ENCODE measurements at regions not wholly inside any gene's neighbourhood (a gene's known extent, or its start where the extent isn't known, plus 50 kb on each side); places are given as distances from the start of the nearest gene placed in this dataset.

GRCh38 chr15:47340571-47340920 lies 376.8 kb upstream of the SEMA6D start (continued):
- TF ChIP-seq REST (IDR thresholded peaks at IDR 0.05) (no peak), USF2 (IDR thresholded peaks at IDR 0.05) (no peak), HOXB13 (CRISPR knock-in tag; IDR thresholded peaks at IDR 0.05; ENCODE audit: low read depth) (no peak), RFX5 (IDR thresholded peaks at IDR 0.05) (no peak), NFE2L2 (conservative IDR thresholded peaks at IDR 0.05; ENCODE audit: low read length) (no peak), CHD4 (IDR thresholded peaks at IDR 0.05; ENCODE audit: borderline replicate concordance) (no peak), NPAS2 (CRISPR knock-in tag; IDR thresholded peaks at IDR 0.05; ENCODE audit: borderline replicate concordance) (no peak), TFCP2L1 (CRISPR knock-in tag; IDR thresholded peaks at IDR 0.05) (no peak)

GRCh38 chr15:47349179-47349578 lies 368.1 kb upstream of the SEMA6D start:
- H3K27ac ChIP-seq: no peak overlapping the region
- DNase-seq (ENCODE audit: low read depth in 1 of 2, low spot score in 1 of 2): no peak
- CTCF ChIA-PET: no interaction called here
- TF ChIP-seq CTCF (IDR thresholded peaks at IDR 0.05): no peak
- no peaks in the 10 kb centered on the region for H3K4me1 ChIP-seq
- no peak for ATAC-seq
- POLR2A ChIA-PET: no interaction called here
- no peak overlapping the region for H3K4me3 ChIP-seq
- FAIRE-seq: no peak
- WGBS (ENCODE audit: missing lambda C conversion rate): 0% methylated on average over 2 of the region's 2 CpGs
- no peak overlapping the region for H3K4me2 ChIP-seq
- H3K9me3 ChIP-seq: no peaks in the 10 kb centered on the region

- Histone ChIP-seq H3K27ac (no peak overlapping the region), H3K9me3 (no peaks in the 10 kb centered on the region), H3K4me3 (no peak overlapping the region), H3K4me2 (no peak overlapping the region), H3K4me1 (no peaks in the 10 kb centered on the region)
- ChIA-PET CTCF (no interaction called here), POLR2A (no interaction called here)
- TF ChIP-seq HEYL (CRISPR knock-in tag; IDR thresholded peaks at IDR 0.05) (no peak), HOXB5 (CRISPR knock-in tag; IDR thresholded peaks at IDR 0.05) (no peak), HMGXB4 (CRISPR knock-in tag; IDR thresholded peaks at IDR 0.05; ENCODE audit: borderline replicate concordance) (no peak), CTCF (IDR thresholded peaks at IDR 0.05) (no peak), SMC3 (IDR thresholded peaks at IDR 0.05) (no peak), MAFK (IDR thresholded peaks at IDR 0.05; ENCODE audit: partially characterized antibody) (no peak), TP53 (CRISPR knock-in tag; IDR thresholded peaks at IDR 0.05) (no peak), KDM1A (IDR thresholded peaks at IDR 0.05; ENCODE audit: low read depth) (no peak), ATOH8 (CRISPR knock-in tag; IDR thresholded peaks at IDR 0.05; ENCODE audit: low read depth) (no peak), ZC3H11A (IDR thresholded peaks at IDR 0.05) (no peak), NFE2L2 (conservative IDR thresholded peaks at IDR 0.05; ENCODE audit: low read length) (no peak), PHF8 (IDR thresholded peaks at IDR 0.05; ENCODE audit: borderline replicate concordance, low read depth) (no peak)
- no peak for DNase-seq (ENCODE audit: low read depth in 1 of 2, low spot score in 1 of 2)
- no peak for ATAC-seq
- FAIRE-seq: no peak
These were observed 365.8 kb upstream of the SEMA6D start for GRCh38 chr15:47351501-47351900.

Measured in A549 (cell line).